GM18909 (cell line): ENCODE measurements at regions not wholly inside any gene's neighbourhood (a gene's known extent, or its start where the extent isn't known, plus 50 kb on each side); places are given as distances from the start of the nearest gene placed in this dataset.
"Not testable (repeated sequence)": the region's sequence is repeated elsewhere in the genome, so short reads cannot be mapped to it uniquely, and the experiment has no call there.

Source experiments
- ATAC-seq: cut with Tn5 transposase; IDR thresholded peaks from one replicate; pipeline ENCODE4 v1.9.1; 2021; ENCODE audit warnings: mild to moderate bottlenecking; ENCODE audit not compliant: unreplicated experiment, poor library complexity

DNA sequence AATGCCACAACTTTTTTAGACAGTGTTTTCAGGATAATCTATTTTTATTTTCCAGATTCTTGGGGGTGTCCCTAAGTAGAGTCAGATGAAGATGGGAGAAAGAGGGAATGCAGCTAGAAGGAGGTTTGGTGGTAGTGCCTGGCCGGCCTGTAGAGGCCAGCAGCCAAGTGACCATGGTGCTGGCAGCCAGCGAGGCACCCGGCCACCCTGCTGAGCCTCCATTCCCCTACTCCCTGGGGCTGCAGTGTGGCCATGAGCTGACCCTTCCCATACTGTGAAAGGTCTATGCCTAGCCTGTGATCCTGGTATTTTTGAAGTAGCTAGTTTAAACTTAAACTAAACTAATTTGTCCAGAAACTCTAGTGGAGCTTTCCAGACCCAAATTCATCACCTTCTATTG is 268.6 kb downstream of the CYRIA start:
- no peak for ATAC-seq

GRCh38 chr2:16396171-16396570 is 269.5 kb downstream of the CYRIA start:
- no peak for ATAC-seq

DNA sequence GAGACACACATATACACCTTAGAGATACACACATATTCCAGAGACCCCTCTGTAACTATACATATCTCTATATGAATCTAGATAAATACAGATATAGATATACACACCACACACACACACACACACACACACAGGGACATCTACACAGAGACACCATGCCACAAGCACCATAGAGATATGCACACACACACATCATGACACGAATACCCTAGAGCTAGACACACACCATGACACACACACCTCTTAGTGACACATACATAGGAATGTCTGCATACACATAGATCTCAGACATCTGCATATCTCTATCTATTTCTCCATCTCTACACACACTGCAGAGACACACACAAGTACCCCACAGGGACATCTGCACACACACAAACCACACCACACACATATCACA is 270.0 kb downstream of the CYRIA start:
- no peak for ATAC-seq

DNA sequence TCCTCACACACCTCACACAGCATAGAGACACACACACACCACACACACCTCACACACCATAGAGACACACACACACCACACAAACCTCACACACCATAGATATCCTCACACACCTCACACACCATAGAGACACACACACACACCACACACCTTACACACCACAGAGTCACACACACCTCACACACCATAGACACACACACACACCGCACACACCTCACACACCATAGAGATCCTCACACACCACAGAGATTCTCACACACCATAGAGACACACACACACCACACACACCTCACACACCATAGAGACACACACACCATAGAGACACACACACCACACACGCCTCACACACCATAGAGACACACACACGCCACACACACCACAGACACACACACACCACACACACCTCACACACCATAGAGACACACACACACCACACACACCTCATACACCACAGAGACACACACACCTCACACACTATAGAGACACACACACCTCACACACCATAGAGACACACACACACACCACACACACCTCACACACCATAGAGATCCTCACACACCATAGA is 270.6 kb downstream of the CYRIA start:
- no peak for ATAC-seq

DNA sequence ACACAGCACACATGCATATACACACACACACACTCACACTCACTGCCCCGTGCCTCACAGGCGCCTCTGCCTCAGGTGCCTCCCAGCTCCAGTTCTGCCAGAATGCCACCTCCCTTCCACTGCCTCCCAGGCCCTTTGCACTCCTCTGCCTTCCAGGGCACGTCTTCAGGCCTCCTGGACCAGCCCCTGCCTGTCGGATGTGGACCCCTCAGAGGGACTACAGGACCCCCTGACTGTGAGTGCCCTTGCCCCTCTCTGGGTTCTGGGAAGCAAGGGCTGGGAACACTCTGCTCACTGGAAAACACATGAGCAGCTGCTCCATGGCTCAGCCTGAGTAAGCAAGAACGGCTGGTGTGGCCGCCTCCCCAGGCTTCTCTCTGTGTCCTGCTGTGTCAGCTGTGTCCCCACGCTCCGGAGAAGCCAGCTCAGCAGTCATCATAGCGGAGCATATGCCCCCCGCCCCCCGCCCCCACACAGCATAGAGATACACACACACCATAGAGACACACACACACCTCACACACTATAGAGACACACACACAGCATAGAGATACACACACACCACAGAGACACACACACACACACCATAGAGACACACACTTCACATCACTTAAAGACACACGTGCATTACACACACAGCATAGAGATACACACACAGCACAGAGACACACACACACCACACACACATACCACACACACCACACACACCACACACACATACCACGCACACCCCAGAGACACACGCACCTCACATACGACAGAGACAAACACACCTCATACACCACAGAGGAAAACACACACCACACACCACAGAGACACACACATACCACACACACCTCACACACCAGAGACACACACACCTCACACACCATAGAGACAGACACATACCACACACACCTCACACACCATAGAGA is 271.3 kb downstream of the CYRIA start:
- ATAC-seq: no peak

DNA sequence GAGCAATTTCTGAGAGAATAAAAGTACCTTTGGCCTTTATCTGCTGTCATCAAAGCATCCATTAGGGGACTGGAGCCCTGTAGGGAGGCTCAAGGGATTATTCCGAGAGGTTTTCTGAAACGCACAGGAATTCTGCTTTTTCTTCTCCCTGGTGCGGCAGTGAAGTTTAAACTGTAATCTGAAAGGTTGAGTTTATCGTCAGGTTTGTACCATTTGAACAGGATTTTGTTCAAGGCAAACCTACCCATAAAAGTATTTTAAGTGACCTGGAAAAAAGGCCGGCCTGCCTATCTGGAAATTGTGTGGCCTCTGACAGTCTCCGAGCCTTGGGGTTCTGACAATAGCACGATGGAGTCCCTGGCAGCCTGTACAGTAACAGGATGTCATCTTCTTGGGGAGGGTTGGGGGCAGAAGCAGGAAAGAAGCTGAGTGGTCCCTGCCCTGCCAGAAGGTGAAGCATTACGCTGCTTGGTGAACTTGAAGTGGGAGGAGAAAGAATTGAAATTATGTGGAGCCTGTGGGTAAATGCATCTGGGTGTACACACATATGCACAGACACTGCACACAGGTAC is 272.0 kb downstream of the CYRIA start:
- ATAC-seq: no peak

- no peak for ATAC-seq
Observed at GRCh38 chr2:16392647-16393499, 272.8 kb downstream of the CYRIA start.

- no peak for ATAC-seq
Observed at GRCh38 chr2:16391986-16392385, 273.6 kb downstream of the CYRIA start.

DNA sequence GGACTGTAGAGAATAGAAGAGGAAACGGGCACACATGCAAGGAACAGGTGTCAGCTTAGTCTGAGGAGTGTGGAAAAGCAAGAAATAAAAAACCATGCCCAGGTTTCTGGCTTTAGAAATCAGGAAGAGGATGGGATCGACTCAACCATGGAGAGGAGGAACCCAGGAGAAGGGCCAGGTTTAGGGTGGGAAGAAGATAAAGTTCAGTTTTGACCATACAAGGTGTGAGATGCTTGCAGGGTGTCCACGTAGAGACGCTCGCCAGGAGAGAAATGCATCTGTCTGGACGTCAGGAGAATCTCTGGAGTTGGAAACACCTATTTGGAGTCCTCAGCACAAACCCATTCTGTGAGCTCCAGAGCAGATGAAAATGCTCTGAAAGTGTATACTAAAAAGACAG is 275.1 kb downstream of the CYRIA start:
- ATAC-seq: no peak

GRCh38 chr2:16389611-16390010 is 276.0 kb downstream of the CYRIA start:
- ATAC-seq: no peak

DNA sequence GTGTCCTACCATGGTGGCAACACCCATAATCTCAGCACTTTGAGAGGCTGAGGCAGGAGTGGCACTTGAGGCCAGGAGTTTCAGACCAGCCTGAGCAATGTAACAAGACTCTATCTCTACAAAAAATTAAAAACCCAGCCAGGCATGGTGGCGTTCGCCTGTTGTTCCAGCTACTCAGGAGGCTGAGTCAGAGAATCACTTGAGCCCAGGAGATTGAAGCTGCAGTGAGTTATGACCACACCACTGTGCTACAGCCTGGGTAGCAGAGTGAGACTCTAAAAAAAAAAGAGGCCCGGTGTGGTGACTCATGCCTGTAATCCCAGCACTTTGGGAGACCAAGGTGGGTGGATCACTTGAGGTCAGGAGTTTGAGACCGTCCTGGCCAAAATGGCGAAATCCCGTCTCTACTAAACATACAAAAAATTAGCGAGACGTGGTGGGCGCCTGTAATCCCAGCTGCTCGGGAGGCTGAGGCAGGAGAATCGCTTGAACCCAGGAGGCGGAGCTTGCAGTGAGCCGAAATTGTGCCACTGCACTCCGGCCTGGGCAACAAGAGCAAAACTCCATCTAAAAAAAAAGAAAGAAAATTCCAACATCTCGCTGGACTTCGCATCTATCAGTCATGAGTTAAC is 277.3 kb downstream of the CYRIA start:
- not testable (repeated sequence) for ATAC-seq

GRCh38 chr2:16387461-16387984 is 278.1 kb downstream of the CYRIA start:
- no peak for ATAC-seq

DNA sequence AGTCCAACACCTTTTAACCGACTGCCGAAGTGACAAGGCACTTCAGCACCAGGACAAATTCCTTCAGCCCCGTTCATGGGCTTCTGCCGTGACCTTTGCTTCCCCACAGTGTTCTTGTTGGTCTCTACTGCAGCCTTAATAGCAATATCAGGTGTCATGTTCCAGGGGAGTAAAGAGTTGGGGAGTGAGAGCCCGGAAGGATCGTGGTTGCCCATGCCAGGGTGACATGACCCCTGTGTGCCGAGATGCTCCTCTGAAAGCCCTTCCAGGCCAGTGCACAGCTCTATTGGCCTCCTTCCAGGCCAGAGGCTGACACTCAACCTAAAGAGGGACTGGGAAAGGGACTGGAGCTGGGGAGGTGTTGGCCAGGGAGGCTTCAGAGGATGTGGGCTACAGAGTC is 279.2 kb downstream of the CYRIA start:
- ATAC-seq: no peak

GRCh38 chr2:16386031-16386430 is 279.6 kb downstream of the CYRIA start:
- no peak for ATAC-seq

- no peak for ATAC-seq
Observed at GRCh38 chr2:16385341-16385740, 280.3 kb downstream of the CYRIA start.

- ATAC-seq: no peak
Observed at GRCh38 chr2:16383411-16383810, 282.2 kb downstream of the CYRIA start.

DNA sequence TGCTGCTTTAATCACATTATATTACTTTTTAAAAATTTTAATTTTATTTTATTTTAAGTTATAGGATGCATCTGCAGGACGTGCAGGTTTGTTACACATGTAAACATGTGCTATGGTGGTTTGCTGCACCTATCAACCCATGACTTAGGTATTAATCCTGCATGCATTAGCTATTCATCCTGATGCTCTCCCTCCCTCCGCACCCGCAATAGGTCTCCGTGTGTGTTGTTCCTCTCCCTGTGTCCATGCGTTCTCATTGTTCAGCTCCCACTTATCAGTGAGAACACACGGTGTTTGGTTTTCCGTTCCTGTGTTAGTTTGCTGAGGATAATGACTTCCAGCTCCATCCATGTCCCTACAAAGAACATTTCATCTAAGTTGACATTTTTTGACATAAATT is 283.2 kb downstream of the CYRIA start:
- no peak for ATAC-seq

DNA sequence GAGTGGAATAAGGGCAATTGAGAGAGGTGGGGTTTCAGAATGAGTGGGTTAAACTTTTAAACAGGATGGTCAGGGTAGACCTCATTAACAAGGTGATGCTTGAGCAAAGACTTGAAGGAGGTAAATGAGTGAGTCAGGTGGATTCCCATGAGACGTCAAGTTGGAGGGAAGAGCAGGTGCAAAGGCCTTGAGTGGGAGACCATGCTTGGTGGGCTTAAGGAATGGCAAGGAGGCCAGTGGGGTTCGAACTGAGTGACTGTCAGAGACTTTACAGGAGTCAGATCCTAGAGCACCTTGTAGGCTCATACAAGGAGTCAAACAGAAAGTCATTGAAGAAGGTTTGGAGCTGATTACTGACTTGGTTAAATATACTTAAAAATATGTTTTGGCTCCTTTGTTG is 284.1 kb downstream of the CYRIA start:
- no peak for ATAC-seq

DNA sequence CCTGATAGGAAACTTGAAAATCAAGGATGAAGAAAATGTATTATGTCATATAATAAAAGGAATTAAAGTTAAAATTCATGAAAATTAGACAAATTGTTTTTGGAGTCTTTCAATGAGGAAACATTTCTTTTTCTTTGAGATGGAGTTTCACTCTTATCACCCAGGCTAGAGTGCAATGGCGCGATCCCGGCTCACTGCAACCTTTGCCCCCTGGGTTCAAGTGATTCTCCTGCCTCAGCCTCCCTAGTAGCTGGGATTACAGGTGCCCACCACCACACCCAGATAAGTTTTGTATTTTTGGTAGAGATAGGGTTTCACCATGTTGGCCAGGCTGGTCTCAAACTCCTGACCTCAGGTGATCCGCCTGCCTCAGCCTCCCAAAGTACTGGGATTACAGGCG is 285.7 kb downstream of the CYRIA start:
- not testable (repeated sequence) for ATAC-seq

DNA sequence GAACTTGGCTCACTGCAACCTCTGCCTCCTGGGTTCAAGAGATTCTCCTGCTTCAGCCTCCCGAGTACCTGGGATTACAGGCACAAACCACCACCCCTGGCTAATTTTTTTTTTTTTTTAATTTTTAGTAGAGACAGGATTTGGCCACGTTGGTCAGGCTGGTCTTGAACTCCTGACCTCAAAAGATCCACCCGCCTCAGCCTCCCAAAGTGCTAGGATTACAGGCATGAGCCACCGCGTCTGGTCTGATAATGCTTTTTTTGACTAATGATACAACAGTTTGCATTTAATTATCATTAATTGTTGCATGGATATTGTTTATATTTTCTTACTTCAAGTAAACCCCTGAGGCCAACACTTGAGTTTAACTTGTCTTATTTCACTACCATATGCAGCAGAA is 286.6 kb downstream of the CYRIA start:
- ATAC-seq: not testable (repeated sequence)
